ENCODE measurements at regions not wholly inside any gene's neighbourhood (a gene's known extent, or its start where the extent isn't known, plus 50 kb on each side); places are given as distances from the start of the nearest gene placed in this dataset.

GRCh38 chr20:60869625-60870024, 382.4 kb upstream of the CDH4 start:
- Mint-ChIP-seq H3K4me1 (no peaks in the 10 kb centered on the region), H3K27ac (no peak overlapping the region), H3K9me3 (no peaks in the 10 kb centered on the region), H3K4me3 (no peak overlapping the region), H3K27me3 (no peaks in the 10 kb centered on the region), H3K36me3 (no peaks in the 10 kb centered on the region)
- no peak for DNase-seq

DNA sequence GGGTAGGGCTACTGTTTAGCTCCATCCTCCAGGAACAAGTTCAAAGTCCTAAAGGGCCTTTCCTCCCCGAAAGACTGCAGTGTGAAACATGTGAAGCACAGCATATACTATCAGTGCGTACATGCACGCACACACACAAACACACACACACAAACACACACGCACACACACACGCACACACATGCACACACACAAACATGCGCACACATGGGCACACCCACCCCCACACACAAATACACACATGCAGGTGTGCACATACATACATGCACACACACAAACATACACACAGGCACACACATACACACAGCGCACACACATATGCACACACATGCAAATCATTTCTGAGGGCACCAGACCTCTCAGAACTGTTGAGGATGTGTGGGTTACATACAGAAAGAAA, 382.0 kb upstream of the CDH4 start:
- no peaks in the 10 kb centered on the region for H3K4me1 Mint-ChIP-seq
- H3K27me3 Mint-ChIP-seq = no peaks in the 10 kb centered on the region
- H3K27ac Mint-ChIP-seq = no peak overlapping the region
- DNase-seq = no peak
- no peaks in the 10 kb centered on the region for H3K36me3 Mint-ChIP-seq
- no peak overlapping the region for H3K4me3 Mint-ChIP-seq
- no peaks in the 10 kb centered on the region for H3K9me3 Mint-ChIP-seq

DNA sequence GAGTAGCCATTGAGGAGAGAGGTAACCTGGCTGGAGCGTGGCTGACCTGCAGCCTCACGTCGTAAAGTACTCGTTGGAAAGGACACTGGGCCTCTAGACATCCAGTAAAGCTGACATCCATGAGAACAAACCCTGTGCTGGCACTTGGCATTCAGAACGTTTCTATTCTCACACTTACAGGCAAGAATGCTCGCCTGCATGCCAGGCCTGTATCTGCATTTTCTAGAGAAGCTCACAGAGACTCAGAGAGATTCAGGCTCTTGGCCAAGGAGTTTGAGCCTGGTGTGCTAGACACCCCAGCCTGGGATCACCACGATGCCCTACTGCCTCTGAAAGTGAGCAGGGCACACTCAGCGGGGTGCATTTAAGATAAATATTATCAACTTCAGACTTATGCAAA, 379.8 kb upstream of the CDH4 start:
- Mint-ChIP-seq H3K36me3 (no peaks in the 10 kb centered on the region), H3K4me1 (no peaks in the 10 kb centered on the region), H3K27me3 (no peaks in the 10 kb centered on the region), H3K4me3 (no peak overlapping the region), H3K27ac (no peak overlapping the region), H3K9me3 (no peaks in the 10 kb centered on the region)
- DNase-seq = no peak

DNA sequence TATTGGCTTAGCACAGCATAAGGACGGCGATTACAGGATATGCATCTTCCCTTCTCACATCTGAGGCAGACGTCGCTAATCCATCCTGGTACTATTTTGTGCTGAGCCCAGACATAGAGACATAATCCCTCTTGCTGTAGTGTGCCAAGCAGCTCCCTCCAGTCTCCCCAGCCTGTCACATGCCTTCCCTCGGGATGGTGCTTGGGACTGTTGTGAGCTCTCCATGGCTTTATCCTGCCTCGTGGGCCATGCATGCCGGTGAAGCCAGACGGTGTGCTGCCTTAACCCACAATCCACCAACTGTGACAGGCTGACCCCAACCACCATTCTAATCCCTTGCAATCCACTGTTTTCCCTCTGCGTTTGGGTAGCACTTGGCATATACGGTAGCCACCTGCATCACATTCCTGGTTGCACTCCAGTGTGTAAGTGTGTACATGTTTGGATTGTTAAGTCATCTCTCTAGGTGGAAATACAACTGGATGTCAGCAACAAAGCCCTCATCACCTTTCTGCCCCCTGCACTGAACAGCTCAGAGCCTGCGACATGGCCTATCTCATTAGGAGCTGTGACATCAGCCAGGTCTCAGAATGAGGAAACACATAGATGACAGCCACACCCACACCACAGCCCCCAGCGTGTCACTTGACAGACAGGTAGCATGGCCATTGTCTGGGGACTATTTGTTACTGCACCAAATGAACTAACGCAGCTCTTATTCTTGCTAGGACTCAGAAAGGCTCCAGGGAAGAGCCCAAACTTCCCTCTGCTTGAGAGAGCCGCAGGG, 374.8 kb upstream of the CDH4 start:
- Mint-ChIP-seq H3K9me3 (no peaks in the 10 kb centered on the region), H3K36me3 (no peaks in the 10 kb centered on the region), H3K27me3 (no peaks in the 10 kb centered on the region), H3K4me3 (no peak overlapping the region), H3K27ac (no peak overlapping the region), H3K4me1 (no peaks in the 10 kb centered on the region)
- DNase-seq = no peak

- Mint-ChIP-seq H3K36me3 (no peaks in the 10 kb centered on the region), H3K4me3 (no peak overlapping the region), H3K27ac (no peak overlapping the region), H3K27me3 (no peaks in the 10 kb centered on the region), H3K9me3 (no peaks in the 10 kb centered on the region), H3K4me1 (no peaks in the 10 kb centered on the region)
- no peak for DNase-seq
Observed at GRCh38 chr20:60882836-60883235, 369.2 kb upstream of the CDH4 start.

DNA sequence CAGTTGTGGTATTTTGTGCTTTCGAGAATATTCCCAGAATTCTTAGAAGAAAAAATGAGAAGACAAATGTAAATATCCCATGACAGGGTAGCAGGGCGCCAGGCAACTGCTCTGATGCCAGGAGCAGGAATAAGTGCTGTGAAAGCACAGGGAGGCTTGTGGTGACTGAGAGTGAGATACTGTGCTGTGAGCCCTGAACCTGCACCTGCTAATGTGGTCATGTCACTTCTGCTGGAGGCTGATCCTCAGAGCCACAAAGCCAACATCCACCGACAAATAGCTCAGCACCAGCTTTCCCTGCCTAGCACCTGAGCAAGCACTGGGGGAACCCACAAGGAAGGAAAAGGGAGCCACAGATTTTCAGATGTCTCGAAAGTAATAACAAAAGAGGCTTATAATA, 368.6 kb upstream of the CDH4 start:
- Mint-ChIP-seq H3K4me1 (no peaks in the 10 kb centered on the region), H3K4me3 (no peak overlapping the region), H3K9me3 (no peaks in the 10 kb centered on the region), H3K27me3 (no peaks in the 10 kb centered on the region), H3K36me3 (no peaks in the 10 kb centered on the region), H3K27ac (no peak overlapping the region)
- DNase-seq = no peak

GRCh38 chr20:60884277-60884676, 367.8 kb upstream of the CDH4 start:
- no peaks in the 10 kb centered on the region for H3K27me3 Mint-ChIP-seq
- H3K9me3 Mint-ChIP-seq = no peaks in the 10 kb centered on the region
- H3K27ac Mint-ChIP-seq = no peak overlapping the region
- H3K4me3 Mint-ChIP-seq = no peak overlapping the region
- no peaks in the 10 kb centered on the region for H3K4me1 Mint-ChIP-seq
- no peaks in the 10 kb centered on the region for H3K36me3 Mint-ChIP-seq
- no peak for DNase-seq

DNA sequence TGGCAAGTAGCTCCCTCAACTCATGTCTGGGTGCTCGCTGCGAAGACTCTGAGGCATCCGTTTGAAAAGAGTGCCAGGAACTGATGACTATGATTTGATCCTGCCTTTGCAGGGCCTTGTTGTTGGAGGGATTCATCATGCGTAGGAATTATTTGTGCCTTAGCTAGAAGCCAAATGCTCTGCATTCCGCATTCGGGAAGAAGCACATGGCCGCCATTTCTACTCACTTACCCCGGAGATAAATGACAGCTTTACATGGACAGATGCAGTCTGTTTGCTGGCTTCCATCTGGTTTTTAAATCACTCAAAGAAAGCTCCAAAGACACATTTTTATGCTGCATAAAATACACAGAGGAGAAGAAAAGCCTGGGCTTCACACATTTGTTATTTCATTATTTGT, 363.3 kb upstream of the CDH4 start:
- no peaks in the 10 kb centered on the region for H3K27me3 Mint-ChIP-seq
- H3K4me1 Mint-ChIP-seq = no peaks in the 10 kb centered on the region
- H3K36me3 Mint-ChIP-seq = no peaks in the 10 kb centered on the region
- no peaks in the 10 kb centered on the region for H3K9me3 Mint-ChIP-seq
- no peak overlapping the region for H3K4me3 Mint-ChIP-seq
- no peak overlapping the region for H3K27ac Mint-ChIP-seq
- no peak for DNase-seq

DNA sequence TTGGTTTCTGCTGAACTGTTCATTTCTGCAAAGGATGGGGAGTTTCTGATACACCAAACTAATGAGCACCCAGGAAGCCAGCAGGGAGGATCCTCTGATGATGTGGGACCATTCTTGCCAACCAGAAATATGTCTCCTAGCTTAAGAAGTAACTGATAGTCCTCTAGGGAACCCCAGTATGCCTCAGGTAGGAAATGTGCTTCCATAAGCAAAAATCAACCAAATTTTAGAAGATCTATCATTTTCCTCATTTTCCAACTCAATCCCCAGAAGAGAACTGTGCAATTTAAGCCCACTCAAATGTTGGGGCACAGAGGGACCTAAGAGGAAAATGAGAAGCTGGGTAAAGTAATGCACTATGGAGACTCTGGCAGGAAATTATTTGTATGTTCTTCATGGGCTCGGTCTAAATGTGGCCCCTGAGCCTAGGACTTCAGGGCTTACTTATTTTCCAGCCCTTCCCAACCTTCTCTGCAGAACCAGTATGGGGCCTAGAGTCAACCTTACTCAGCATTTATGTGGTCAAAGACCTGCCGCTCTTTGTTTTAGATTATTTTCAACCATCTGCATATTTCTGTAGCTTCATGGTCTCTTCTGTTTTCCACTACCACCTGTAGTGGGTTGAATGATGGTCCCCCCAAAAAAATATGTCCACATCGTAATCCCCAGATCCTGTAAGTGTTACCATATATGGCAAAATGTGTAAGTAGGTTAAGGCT, 359.8 kb upstream of the CDH4 start:
- Mint-ChIP-seq H3K4me1 (no peaks in the 10 kb centered on the region), H3K4me3 (no peak overlapping the region), H3K36me3 (no peaks in the 10 kb centered on the region), H3K27ac (no peak overlapping the region), H3K27me3 (no peaks in the 10 kb centered on the region), H3K9me3 (no peaks in the 10 kb centered on the region)
- no peak for DNase-seq

GRCh38 chr20:60894091-60894490, 358.0 kb upstream of the CDH4 start:
- no peak for DNase-seq
- H3K27ac Mint-ChIP-seq = no peak overlapping the region
- H3K36me3 Mint-ChIP-seq = no peaks in the 10 kb centered on the region
- H3K27me3 Mint-ChIP-seq = no peaks in the 10 kb centered on the region
- H3K9me3 Mint-ChIP-seq = no peaks in the 10 kb centered on the region
- H3K4me1 Mint-ChIP-seq = no peaks in the 10 kb centered on the region
- H3K4me3 Mint-ChIP-seq = no peak overlapping the region

GRCh38 chr20:60895363-60896079, 356.5 kb upstream of the CDH4 start:
- Mint-ChIP-seq H3K36me3 (no peaks in the 10 kb centered on the region), H3K27ac (no peak overlapping the region), H3K4me3 (no peak overlapping the region), H3K9me3 (no peaks in the 10 kb centered on the region), H3K27me3 (no peaks in the 10 kb centered on the region), H3K4me1 (no peaks in the 10 kb centered on the region)
- DNase-seq = no peak

DNA sequence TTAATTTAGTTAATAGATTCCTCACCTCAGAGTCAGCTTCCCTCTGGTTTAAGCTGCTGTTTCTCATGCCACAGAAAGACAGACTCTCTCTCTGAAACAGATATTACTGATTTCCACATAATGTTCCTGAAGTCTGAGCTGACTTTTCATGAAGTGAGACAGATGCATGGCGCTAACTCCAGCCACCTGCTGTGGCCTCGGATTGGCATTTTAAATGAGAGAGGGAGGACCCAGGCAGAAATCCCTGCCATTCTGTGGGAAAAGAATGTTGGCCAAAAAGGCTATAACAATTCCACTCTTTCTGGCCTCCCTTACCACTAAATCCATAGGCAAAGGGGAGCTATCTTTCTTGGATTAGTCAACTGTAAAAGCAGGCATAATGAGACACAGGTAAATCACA, 354.1 kb upstream of the CDH4 start:
- Mint-ChIP-seq H3K4me3 (no peak overlapping the region), H3K9me3 (peaks cover 4% of the 10 kb centered on the region), H3K36me3 (no peaks in the 10 kb centered on the region), H3K27me3 (no peaks in the 10 kb centered on the region), H3K4me1 (no peaks in the 10 kb centered on the region), H3K27ac (no peak overlapping the region)
- no peak for DNase-seq

DNA sequence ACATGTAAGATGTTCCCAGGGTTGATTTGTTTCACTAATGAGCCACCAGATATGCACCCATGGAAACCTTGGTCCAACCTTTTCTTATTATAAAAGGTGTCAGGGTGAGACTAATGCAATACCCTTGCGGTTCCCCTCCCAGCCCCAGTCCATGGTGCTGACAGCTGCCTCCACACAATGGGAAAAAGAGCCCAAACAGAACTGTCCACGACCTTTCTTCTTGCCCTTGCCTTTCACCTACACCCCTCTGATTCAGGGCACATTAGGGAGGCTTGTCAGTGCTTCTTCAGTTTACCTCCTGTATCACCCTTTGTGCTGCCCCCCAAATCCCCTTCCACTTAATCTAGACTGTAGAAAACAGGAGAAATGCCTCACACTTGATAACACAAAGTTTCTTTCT, 352.7 kb upstream of the CDH4 start:
- Mint-ChIP-seq H3K36me3 (no peaks in the 10 kb centered on the region), H3K27ac (no peak overlapping the region), H3K4me1 (no peaks in the 10 kb centered on the region), H3K9me3 (peaks cover 4% of the 10 kb centered on the region), H3K27me3 (no peaks in the 10 kb centered on the region), H3K4me3 (no peak overlapping the region)
- no peak for DNase-seq

GRCh38 chr20:60900618-60901017, 351.4 kb upstream of the CDH4 start:
- Mint-ChIP-seq H3K4me1 (no peaks in the 10 kb centered on the region), H3K36me3 (no peaks in the 10 kb centered on the region), H3K4me3 (no peak overlapping the region), H3K9me3 (peaks cover 4% of the 10 kb centered on the region), H3K27me3 (no peaks in the 10 kb centered on the region), H3K27ac (no peak overlapping the region)
- no peak for DNase-seq

- Mint-ChIP-seq H3K4me1 (no peaks in the 10 kb centered on the region), H3K4me3 (no peak overlapping the region), H3K27me3 (no peaks in the 10 kb centered on the region), H3K27ac (no peak overlapping the region), H3K9me3 (peaks cover 4% of the 10 kb centered on the region), H3K36me3 (no peaks in the 10 kb centered on the region)
- DNase-seq = no peak
Observed at GRCh38 chr20:60901831-60902230, 350.2 kb upstream of the CDH4 start.

Data from activated naive CD8-positive, alpha-beta T cell treated with anti-CD3 and anti-CD28 coated beads for 36 hours (primary cell).